H1 (cell line): ENCODE measurements at regions not wholly inside any gene's neighbourhood (a gene's known extent, or its start where the extent isn't known, plus 50 kb on each side); places are given as distances from the start of the nearest gene placed in this dataset.

ENCODE experiments used
- JUN ChIP-seq: IDR thresholded peaks from 2 replicates; pipeline ENCODE4 v1.6.1; 2011; ENCODE audit warnings: low read depth, mild to moderate bottlenecking, improper control_type of control experiment, low read length
- RAD21 ChIP-seq, 2 experiments: IDR thresholded peaks in 1 of 2; conservative IDR thresholded peaks in 1 of 2; 2 replicates each; pipeline ENCODE4 v1.6.1; 2011; ENCODE audit warnings: low read depth in 2 of 2, low read length in 2 of 2, improper control_type of control experiment in 1 of 2, inconsistent platforms in 1 of 2, mild to moderate bottlenecking in 1 of 2, moderate library complexity in 1 of 2
- TF ChIP-seq, protein P1 (sequence below), 3 experiments: IDR thresholded peaks; 1 replicate in 2 of 3; 2 replicates in 1 of 3; pipeline versions ENCODE4 v1.5.1 to v1.6.1; 2011; ENCODE audit warnings: low read length in 3 of 3, mild to moderate bottlenecking in 3 of 3, inconsistent platforms in 2 of 3, low read depth in 1 of 3, moderate library complexity in 1 of 3; ENCODE audit not compliant: insufficient read depth in 1 of 3; ENCODE audit errors: control extremely low read depth in 1 of 3

DNA sequence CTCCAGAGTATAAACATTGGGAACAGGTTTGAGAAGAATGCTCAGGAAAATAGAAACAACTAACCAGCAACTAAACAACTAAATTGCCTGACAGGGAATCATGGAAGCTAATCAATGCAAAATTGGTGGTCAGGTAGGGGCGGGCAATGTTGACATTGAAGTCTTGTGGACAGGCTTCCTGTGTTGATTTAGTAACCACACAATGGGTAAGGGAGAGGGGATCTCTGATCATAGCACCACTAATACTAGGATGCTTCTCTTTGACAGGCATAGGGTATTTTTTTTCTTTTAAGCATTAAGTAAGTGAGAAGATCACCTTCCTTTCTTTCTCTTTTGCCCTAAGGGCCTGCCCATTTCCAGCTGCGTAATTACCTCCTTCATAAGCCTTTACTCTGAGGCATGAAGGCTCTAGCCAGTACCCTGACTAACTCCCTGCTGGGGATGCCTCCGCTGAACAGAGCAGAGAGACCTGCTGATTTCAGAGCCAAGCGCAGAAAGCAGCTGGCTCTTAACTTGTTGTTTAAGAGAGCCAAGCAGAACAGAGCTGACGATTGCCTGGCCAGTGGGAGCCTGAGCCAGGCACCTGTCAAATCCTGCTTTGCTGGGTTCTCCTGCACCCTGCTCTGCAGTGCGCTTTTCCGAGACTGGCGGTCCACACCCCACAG lies 118.7 kb downstream of the BMP2 start:
- TF ChIP-seq JUN: no peak
- TF ChIP-seq, protein P1, sequence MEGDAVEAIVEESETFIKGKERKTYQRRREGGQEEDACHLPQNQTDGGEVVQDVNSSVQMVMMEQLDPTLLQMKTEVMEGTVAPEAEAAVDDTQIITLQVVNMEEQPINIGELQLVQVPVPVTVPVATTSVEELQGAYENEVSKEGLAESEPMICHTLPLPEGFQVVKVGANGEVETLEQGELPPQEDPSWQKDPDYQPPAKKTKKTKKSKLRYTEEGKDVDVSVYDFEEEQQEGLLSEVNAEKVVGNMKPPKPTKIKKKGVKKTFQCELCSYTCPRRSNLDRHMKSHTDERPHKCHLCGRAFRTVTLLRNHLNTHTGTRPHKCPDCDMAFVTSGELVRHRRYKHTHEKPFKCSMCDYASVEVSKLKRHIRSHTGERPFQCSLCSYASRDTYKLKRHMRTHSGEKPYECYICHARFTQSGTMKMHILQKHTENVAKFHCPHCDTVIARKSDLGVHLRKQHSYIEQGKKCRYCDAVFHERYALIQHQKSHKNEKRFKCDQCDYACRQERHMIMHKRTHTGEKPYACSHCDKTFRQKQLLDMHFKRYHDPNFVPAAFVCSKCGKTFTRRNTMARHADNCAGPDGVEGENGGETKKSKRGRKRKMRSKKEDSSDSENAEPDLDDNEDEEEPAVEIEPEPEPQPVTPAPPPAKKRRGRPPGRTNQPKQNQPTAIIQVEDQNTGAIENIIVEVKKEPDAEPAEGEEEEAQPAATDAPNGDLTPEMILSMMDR (IDR thresholded peaks at IDR 0.05; ENCODE audit: control extremely low read depth in 1 of 3, insufficient read depth in 1 of 3, low read depth in 1 of 3, low read length in 3 of 3): no peak
- no peak for TF ChIP-seq RAD21 (IDR thresholded peaks at IDR 0.05 in 1 of 2, conservative IDR thresholded peaks at IDR 0.05 in 1 of 2; ENCODE audit: low read depth in 2 of 2, low read length in 2 of 2)
